Brain microvascular endothelial cell (primary cell): ENCODE measurements at regions not wholly inside any gene's neighbourhood (a gene's known extent, or its start where the extent isn't known, plus 50 kb on each side); places are given as distances from the start of the nearest gene placed in this dataset.

Experiments used
- DNase-seq: peaks from one replicate; pipeline ENCODE4 v3.0.0-alpha.2; 2020
- H3K27ac ChIP-seq: fragments of 250-450 bp; sonication (Bioruptor Pico); 2 replicates; pipeline ENCODE4 v1.5.1; 2020; ENCODE audit warnings: mild to moderate bottlenecking, moderate library complexity
- H3K27me3 ChIP-seq: fragments of 250-450 bp; sonication (Bioruptor Pico); replicated peaks from 2 replicates; pipeline ENCODE4 v1.5.1; 2020; ENCODE audit warnings: mild to moderate bottlenecking
- H3K36me3 ChIP-seq: fragments of 250-450 bp; sonication (Bioruptor Pico); replicated peaks from 2 replicates; pipeline ENCODE4 v1.5.1; 2020; ENCODE audit warnings: mild to moderate bottlenecking
- H3K4me3 ChIP-seq: 2 replicates; pipeline ENCODE4 v1.5.1; 2011; ENCODE audit warnings: low read depth, mild to moderate bottlenecking, control low read depth, low read length, moderate library complexity
- in situ Hi-C: cut with HindIII; loops from 2 replicates; pipeline ENCODE4 v1.10.0; 2017; ENCODE audit warnings: low sequenced_read_pairs, low pct_ligation_motif_present
- TF ChIP-seq, protein P1 (sequence below): IDR thresholded peaks from 2 replicates; pipeline ENCODE4 v1.5.1; 2011; ENCODE audit warnings: low read depth, mild to moderate bottlenecking, moderate library complexity, low read length, control low read depth, inconsistent platforms; ENCODE audit errors: missing control alignments

DNA sequence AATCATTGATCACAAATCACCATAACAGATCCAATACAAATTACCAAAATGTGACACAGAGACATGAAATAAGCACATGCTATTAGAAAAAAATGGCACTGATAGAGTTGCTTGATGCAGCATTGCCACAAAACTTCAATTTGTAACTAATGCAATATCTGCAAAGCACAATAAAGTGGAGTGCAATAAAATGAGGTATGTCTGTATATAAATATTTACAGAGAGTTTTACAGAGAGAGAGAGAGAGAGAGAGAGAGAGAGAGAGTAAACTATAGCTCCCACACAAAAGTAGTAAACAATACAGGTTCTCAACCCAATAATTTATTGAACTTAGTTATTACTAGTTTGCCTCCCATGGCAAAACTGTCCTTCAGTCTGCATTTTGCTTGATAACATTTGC lies 1807.0 kb downstream of the SUCLG1 start:
- Histone ChIP-seq H3K4me3 (no peak overlapping the region), H3K27ac (no peak overlapping the region), H3K36me3 (no peaks in the 10 kb centered on the region), H3K27me3 (no peaks in the 10 kb centered on the region)
- in situ Hi-C loops: no loop called here
- no peak for DNase-seq
- TF ChIP-seq, protein P1, sequence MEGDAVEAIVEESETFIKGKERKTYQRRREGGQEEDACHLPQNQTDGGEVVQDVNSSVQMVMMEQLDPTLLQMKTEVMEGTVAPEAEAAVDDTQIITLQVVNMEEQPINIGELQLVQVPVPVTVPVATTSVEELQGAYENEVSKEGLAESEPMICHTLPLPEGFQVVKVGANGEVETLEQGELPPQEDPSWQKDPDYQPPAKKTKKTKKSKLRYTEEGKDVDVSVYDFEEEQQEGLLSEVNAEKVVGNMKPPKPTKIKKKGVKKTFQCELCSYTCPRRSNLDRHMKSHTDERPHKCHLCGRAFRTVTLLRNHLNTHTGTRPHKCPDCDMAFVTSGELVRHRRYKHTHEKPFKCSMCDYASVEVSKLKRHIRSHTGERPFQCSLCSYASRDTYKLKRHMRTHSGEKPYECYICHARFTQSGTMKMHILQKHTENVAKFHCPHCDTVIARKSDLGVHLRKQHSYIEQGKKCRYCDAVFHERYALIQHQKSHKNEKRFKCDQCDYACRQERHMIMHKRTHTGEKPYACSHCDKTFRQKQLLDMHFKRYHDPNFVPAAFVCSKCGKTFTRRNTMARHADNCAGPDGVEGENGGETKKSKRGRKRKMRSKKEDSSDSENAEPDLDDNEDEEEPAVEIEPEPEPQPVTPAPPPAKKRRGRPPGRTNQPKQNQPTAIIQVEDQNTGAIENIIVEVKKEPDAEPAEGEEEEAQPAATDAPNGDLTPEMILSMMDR: no peak

DNA sequence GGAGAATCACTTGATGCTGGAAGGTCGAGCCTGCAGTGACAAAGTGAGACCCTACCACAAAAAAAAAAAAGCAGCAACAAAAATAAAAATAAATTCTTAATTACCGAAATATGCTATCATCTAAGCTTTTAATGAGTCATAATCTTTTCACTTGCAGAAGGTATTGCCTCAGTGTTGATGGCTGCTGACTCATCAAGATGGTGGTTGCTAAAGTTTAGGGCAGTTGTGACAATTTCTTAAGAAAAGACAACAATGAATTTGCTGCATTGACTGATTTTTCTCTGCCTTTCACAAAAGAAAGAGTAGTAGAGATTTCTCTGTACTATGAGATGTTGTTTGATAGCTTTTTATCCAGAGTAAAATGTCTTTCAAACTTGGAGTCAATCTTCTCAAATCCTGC lies 1809.0 kb downstream of the SUCLG1 start:
- TF ChIP-seq, protein P1: no peak
- H3K27ac ChIP-seq: no peak overlapping the region
- no peaks in the 10 kb centered on the region for H3K27me3 ChIP-seq
- H3K36me3 ChIP-seq: no peaks in the 10 kb centered on the region
- in situ Hi-C loops: no loop called here
- DNase-seq: no peak
- no peak overlapping the region for H3K4me3 ChIP-seq

DNA sequence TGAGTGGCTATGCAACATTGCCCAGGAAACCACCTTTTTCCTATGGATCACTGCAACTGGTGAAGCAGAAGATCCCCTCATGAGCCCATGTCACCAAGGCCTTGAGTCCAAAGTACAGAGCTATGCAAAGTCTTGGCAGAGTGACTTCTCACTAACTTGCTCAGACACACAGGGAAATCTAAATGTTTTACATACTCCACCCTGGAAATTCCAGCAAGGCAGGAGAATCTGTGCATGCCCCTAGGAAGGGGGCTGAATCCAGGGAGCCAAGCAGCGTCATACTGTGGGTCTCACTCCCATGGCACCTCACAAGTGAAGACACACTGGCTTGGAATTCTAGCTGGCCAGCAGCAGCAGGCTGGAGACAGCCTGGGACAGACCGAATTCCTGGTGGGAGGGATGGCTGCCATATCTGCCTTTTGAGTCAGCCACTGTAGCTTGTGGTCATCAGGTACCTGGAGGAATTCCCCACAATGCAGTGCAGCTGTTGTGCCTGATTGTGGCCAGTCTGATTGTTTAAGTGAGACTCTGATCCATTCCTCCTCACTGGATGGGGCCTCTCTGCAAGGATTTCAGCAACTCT lies 1817.4 kb downstream of the SUCLG1 start:
- no peak overlapping the region for H3K4me3 ChIP-seq
- no peak overlapping the region for H3K27ac ChIP-seq
- in situ Hi-C loops: no loop called here
- H3K27me3 ChIP-seq: no peaks in the 10 kb centered on the region
- TF ChIP-seq, protein P1: no peak
- H3K36me3 ChIP-seq: no peaks in the 10 kb centered on the region
- DNase-seq: no peak

DNA sequence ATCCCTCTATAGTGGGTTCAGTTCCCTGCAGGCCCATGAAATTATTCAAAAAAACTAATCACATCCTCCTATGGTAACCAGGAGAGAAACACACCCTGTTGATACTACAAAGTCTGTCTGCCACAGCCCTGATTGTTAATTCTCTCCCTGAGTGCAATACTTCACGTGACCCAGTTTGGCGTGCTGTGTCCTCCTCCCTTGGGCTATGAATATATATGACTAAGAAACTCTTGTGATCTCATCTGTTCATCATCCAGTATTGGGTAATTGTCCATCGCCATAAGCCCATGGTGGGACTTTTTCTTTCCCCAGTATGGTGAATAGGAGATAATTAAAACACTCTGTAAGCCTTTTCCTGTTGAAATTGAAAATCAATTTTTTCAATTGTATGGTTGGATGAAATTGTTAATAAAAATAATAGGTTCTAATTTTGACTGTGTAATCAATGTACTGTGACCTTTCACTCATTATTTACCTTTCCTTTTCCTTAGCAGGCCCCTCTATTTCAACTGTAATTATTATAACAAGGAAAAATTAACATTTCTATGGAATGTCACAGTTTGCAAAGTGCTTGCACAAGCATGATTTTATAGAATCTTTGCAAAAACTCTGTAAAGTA lies 1822.6 kb downstream of the SUCLG1 start:
- DNase-seq: peak; percentile 34
- Histone ChIP-seq H3K27me3 (no peaks in the 10 kb centered on the region), H3K27ac (no peak overlapping the region), H3K4me3 (no peak overlapping the region), H3K36me3 (no peaks in the 10 kb centered on the region)
- TF ChIP-seq, protein P1: no peak
- in situ Hi-C loops: no loop called here

DNA sequence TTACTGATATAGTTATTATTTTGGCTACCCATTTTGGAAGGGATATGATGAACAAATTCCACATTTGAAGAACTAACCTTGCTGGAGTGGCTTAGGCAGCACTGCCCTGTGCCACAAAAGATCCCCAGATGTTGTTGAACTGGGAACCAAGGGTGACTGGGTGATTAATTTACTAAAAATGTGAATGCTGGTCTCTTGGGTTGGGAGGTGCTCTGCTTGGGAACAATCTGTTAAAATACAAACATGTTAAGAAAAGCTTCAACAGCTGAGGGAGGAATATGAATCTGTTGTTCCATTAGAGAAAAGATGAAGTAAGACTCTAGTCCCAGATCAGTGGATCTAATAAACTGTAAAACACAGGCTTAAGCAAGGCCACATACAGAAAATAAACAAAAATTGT lies 1860.1 kb downstream of the SUCLG1 start:
- TF ChIP-seq, protein P1: no peak
- no peak for DNase-seq
- H3K36me3 ChIP-seq: no peaks in the 10 kb centered on the region
- H3K27ac ChIP-seq: no peak overlapping the region
- H3K4me3 ChIP-seq: no peak overlapping the region
- H3K27me3 ChIP-seq: no peaks in the 10 kb centered on the region
- in situ Hi-C loops: no loop called here

DNA sequence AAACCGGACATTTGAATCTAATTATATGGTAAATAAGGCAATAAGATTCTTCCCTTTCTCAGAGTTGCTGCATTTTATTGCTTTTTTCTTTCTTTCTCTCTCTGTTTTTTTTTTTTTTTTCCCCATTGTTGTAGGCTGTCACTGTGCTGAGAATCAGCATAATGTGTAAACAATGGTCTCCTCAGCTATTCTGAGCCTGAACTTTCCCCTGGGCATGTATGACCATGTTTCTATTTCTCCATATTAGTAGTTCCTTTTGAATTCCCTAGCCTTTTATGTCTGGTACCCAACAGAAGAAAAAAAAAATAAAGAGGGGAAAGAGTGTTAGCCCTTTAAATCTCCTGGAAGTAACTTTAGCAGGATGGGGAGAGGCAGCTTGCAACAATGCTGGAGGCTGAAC lies 1862.5 kb downstream of the SUCLG1 start:
- DNase-seq: no peak
- in situ Hi-C loops: no loop called here
- H3K36me3 ChIP-seq: no peaks in the 10 kb centered on the region
- TF ChIP-seq, protein P1: no peak
- H3K27me3 ChIP-seq: no peaks in the 10 kb centered on the region
- H3K4me3 ChIP-seq: no peak overlapping the region
- no peak overlapping the region for H3K27ac ChIP-seq
